GM19467 (cell line): ENCODE measurements at regions not wholly inside any gene's neighbourhood (a gene's known extent, or its start where the extent isn't known, plus 50 kb on each side); places are given as distances from the start of the nearest gene placed in this dataset.

Source experiments
- ATAC-seq: cut with Tn5 transposase; IDR thresholded peaks from one replicate; pipeline ENCODE4 v1.9.1; 2021; ENCODE audit warnings: mild to moderate bottlenecking, moderate library complexity; ENCODE audit not compliant: unreplicated experiment

DNA sequence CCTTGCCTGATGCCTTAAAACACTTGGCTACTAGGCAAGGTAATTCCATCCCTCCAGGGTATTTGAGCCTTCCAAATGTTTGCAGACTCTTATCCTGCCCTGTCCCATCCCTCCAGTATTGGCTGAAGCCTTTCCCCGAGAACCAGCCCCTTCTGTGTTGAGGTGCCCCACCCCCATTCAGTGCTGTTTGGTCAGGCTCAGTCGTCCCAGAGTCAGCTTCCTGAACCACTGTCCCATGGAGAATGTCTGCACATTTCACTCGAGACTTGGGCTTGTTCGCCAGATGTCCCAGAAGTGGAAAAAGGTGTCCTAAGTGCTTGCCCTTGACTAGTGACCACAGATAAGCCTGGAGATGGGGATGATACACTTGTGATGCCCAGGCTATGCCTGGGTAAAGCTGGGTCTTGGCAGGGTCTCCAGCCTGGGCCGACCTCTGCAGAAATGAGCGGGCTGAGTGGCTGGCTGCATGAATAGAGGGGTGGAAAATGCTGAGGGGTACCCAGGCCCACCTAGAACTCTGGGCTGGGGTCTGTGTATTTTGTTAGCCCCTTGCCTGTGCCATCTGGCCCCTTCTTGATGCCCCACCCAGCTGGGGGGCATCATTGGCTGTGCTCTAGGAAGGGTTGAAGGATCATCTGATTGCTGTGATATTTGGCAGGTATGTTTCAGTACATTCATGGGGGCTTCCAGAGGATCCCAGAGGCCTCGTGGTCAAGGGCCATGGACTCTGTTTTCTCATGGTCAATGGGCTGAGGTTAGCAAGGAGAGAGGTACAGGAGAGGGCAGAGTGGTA, 178.4 kb downstream of the MACROH2A1 start:
- no peak for ATAC-seq

DNA sequence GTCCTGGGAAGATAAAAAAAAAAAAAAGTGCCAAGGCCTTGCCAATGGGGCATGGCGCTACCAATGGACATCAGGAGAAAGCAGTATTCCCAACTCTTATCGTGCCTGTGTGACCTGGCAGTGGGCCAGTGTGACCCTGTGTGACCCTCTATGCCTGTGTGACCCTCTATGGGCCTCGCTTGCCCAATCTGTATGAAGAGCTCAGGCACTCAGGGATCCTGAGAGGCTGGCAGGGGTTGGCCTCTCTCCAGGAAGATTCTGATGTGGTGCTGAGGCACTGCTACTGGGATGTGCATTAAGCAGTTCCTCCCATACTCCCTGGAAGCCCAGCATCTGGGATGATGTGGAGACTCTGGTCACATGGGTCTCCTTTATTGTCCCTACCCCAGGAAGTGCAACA, 179.2 kb downstream of the MACROH2A1 start:
- ATAC-seq = no peak

DNA sequence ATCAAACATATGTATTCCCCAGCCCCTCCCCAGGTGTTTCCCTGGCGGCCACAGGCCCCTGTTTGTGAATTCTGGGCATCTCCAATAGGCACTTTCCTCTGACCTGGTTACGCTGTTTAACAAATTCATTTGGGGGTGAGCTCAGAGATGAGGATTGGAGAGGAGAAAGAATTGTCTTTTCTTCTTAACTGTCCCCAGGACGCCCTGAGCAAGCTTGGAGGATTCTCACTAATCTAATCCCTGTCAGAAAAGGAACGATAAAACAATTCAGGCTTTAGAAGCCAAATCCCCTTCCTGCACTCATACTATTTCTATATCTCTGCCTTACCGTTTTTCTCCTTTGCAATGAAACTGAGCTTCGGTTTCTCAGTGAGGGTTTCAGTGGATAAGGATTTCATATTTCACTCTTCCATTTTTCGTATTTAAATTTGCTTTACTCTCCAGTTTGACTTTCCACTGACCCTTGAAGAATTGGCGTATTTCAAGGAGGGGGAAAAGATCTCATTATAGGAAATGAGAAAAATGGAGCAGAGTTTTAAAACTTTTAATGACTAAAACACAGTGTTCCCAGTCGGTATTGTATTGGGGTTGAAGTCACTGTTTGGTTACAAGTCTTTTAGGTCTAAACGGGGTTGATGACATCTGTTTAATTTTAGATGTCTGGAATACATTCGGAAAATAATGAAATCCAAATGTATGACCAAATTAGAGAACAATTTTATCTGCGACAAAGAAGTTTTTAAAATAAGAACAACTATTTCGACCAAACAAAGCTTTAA, 180.1 kb downstream of the MACROH2A1 start:
- ATAC-seq = no peak

DNA sequence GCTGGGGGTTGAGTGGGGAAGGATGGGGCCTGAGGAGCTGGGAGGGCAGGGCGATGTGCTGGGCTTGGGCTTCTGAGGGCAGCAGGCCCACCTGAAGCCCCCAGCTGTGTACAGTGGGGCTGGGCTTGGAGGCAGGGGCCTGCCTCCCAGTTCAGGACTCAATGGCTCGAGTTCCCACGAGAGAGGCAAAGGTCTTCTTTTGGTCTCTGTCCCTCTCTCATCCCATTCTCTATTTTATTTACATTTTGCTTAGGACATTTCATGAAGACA, 180.6 kb downstream of the MACROH2A1 start:
- no peak for ATAC-seq

DNA sequence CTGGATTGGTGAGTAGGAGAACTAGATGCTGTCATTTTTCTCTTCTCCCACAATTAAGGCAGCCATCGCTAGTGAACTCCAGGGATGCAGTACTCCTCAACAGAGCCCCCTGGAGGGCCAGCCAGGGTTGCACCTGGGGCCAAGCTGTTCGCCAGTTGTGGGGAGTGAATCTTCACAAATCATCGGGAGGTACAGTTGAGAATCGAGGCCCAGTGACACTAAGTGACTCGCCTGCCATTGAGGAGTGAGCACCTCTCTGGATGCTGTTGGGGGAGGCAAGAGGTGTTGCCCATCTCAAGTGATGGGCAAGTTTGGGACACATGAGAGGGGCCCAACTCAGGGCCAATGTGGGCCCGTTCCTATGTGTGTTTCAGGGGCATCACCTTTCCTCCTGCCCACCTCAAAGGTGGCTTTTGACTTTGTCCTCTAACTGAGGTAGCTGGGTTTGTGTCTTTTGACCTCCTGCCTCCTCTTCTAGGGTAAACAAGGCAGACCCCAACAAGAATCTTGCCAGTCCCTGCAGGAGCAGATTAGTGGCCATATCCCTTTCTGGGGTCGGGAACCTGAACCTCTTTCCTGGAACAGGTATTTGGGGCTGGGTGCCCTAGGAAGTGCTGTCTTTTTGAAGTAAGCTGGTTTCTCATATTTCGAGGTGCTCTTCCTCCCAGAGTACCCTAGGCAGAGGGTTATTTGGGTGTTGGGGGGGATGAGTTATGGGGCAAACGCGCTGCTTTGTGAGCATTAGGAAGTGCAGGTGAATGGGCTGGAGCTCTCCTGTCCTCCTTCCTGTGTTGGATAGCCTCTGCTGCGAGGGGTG, 181.2 kb downstream of the MACROH2A1 start:
- no peak for ATAC-seq

DNA sequence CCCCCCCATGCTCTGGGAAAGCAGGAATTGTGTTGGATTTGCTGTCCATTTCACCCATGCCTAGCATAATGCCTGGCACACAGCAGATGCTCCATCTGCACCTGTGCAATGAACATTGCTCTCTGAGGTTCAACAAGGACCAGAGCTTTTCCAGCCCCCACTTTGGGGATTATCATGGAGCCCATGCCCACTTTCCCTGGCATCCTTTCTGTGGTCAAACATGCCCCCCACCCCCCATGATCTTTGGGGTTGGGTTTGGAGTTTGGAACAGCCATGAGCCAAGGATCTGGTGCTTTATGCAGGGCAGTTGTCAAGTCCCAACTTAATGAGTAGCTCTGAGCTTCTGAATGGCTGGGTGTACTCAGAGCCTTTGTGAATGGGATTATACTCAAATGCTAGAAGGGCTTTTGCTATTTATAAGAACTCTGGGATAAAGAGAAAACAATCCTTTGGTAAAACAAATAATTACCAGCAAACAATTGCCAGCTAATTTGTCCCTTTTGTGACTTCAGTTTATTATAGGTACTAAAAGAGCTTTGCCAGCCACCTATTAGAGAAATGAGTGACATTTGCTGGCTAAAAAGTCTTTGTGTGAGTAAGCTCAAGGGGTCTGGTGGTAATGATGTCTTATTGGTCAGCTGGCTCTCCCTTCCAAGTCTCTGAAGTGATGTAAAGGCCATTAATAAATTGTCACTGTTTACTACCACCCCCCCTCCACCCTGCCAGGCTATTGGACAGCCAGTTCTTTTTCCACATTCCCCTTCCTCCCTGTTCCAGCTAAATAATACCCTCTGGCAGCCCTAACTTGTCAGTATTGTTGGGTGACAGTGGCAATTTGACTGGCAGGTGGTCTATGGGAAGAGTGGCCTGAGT, 182.3 kb downstream of the MACROH2A1 start:
- ATAC-seq = no peak

DNA sequence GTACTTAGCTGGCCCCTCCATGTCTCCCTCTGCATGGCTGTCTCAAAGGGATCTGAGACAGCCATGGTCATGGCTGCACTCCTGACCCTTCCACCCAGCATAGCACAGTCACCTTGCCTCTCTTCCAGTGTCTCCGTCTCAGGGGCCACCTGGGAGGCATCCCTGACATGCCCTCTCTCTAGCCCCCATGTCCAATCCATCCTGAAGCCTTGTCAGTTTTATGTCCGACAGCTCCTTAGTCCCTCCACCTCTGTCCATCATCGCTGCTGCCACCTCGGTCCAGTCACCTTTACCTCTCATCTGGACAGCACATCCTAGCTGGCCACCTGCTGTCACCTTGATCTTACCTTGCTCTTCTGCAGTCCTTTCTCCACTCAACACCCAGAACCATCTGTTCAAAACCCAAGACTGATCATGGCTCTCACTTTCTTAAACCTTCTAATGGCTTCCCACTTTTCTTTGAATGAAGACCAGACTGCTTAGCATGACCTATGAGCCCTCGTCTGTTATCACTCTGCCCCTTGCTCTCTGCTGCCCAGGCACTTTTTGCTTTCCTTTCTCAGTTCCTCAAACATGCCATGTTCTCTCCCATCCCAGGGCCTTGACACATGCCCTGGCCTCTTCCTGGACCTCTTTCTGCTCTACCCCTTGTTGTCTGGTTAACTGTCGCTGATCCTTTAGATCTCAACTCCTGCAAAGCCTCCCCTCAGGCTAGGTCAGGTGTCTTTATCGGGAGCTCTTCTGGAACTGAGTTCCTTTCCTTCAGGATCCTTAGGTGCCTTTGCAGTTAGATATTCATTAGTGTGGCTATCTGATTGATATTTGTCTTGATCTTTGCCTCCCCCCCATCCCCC, 181.8 kb upstream of the PITX1 start:
- ATAC-seq = no peak

DNA sequence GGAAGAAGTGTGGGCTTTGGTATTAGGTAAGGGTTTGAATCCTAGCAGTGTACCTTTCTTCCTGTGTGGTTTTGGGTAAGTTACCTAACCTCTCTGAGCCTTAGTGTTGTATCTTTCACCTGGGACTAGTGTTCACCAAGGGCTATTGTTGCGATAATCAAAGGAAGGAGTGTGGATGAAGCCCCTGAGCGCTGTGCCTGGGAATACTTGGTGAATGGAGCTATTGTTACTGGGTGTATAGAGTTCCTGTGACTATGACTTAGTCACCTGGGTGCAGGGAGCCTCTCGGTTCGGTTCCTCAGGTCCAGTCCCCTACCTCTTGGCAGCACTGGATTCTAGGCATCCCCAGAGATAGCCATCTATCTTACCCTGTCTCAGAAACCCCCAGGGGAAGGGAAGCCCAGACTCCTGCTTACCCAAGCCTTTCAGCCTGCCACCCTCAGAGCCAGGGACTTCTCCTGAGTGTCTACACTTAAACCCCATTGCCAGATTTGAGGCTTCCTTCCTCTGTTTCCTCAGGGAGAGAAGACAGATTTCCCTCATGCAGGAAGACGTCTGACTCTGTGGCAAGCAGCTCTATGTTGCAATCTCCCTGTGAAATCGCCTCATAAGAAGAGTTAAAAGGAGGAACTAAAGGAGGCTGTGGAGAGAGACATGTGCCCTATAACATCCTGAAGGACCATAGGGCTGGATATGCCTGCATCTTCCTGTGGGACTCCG, 181.0 kb upstream of the PITX1 start:
- ATAC-seq = no peak

DNA sequence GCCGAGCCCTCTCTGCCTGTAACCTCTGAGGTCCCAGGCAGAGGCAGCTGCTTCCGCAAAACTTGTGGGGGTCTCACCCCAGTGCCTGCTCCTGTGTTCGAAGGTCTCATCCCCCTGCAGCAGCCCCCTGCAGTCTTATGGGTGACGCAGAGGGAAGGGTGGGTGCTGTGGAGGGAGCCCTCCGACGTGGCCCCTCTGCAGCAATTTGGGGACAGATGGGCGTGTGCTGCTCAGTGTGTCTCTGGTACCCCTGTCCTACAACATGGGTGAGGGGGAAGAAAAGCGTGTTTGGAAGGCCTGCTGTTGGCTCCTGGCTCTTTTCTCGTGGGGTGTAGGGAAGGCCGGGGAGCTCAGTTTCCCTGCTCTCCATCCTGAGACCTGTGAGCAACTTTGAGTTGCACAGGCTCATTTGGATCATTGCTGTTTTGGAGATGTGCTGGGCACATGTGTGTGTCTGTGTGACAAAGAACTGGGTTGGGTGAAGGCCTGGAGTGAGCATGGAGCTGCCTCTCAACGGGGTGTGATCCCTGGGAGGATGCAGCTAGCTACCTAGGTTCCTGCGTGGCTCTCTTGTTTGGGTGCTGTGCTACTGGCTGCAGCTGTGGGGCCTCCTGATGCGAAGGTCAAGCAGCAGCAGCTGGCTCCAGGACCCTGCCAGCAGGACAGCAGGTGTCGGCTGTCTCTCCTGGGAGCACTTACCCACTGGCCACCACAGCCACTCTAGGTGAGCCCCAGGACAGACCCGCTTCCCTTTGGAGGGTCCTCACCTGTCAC, 179.6 kb upstream of the PITX1 start:
- ATAC-seq = no peak

DNA sequence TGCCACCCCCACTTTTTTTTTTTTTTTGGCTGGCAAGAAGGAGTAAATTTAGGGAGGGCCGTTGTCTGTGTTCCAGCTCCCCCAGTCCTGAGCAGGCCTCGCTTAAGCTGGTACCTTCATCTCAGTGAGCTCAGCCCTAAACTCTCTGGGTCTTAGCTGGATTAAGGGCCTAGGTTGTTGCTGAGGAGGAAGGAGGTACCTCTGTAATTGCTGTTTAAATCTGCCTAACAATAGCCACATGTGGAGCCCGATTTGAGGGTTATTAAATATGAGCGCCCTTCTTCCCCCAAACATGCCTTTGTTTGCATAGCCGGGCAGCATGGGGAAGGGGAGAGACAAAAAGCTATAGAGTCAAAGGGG, 179.0 kb upstream of the PITX1 start:
- ATAC-seq = no peak

DNA sequence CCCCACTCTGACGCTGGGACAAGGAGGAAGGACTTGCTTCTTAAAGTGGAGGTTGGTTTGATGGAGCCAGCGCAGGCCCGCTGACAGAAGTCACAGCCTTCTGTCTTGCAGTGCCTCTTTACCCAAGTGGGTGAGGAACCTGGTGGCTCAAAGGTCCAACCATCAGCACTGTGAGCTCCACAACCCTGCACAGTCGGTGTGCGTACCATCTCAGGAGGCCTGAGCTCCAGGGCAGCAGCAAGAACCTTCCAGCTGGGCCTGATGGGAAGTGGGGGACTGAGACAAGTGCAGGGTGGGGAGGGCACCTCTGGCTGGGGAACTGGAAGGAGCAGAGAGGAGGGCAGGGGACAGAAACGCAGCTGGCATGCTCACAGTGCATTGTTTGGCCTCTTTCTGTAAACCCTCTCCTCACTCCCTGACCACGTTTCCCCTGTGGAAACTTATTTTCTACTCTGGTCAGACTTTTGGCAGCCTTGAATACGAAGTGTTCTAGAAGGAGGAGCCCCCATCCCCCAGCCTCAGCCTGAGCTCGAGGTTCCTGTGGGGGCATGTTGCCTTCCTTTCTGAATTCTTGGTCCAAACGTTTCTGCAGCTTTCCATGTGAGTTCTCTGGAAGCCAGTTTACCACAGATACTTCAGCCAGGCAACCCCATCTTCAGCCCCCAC, 178.5 kb upstream of the PITX1 start:
- no peak for ATAC-seq

DNA sequence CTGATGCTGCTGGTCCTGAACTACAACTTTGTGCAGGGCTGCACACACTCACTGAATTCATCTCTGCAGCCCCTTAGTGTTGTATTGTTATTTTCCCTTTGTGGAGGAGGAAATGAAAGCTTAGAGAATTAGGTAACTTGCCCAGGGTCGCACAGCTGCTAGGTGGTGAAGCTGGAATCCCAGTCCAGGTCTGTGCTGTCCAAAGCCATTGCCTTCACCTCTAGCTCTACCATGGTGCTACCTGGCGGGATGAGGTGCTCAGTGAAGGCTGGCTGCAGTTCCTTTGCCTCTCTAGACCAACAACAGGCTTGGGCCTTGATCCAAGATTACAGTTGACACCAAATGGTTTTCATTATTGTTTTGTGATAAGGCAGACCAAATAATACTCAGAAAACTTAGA, 177.8 kb upstream of the PITX1 start:
- ATAC-seq = no peak

DNA sequence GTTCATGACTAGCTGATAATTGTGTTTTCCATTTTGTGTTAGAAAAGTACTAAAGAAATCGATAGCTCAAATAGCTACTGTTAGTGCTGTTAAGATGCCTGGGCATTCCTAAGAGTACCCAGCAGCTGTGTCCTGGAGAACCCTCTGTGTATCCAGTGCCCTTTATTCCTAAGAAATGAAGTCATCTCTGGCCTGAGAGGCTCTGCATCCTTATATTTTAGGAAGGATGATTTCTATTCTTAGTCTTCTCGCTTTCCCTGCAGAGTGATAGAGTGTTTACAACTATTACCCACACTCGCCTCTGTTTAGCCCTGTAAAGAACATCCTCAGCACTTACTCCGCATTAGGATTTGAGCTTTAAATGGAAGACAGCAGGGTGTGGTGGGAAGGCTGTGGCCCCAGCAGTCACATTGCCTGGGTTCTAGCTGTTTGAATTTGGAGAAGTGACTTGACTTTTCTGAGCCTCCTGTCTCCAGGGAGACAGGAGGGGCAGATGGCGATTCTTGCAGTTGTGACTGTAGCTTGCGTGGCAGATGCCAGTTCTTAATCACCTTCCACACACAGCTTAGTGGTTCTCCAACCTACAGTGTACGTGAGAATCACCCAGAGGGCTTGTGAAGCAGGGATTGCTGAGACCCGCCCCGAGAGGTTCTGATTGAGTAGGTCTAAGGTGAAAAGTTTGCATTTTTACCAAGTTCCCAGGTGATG, 177.2 kb upstream of the PITX1 start:
- no peak for ATAC-seq

DNA sequence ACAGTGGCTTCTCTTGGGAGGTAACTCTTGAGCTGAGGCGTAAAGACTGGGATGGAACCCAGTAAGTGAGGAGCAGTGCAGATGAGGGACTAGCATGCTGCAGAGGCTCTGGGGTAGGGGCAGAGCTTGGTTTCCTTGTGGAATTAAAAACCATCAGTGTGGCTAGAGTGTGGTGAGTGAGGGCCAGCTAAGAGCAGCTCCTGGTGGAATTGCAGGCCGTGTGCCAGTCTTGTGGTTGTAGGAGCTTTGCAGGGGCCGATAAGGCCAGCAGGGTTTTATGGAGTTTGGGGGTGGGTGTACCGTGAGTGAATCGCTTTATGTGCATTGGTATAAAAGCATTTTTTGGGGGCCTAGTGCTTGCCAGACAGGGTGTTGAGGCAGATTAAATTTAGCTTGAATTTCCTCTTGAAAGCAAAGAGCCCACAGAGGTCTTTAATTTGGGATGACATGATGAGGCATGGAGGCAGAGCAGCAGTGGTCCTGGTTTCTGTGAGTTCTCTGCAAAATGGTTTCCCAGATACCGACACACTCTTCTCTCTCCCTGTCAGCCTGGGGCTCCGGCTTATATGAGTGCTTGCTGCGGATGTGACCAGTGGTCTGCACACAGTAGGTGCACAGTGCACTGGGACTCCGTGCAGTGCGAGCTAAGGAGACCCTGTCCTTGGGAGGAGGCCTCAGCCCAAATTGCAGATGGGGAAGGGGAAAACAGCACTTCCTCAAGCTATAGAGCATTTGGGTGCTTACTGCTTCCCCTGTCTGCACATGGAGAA, 176.4 kb upstream of the PITX1 start:
- no peak for ATAC-seq

DNA sequence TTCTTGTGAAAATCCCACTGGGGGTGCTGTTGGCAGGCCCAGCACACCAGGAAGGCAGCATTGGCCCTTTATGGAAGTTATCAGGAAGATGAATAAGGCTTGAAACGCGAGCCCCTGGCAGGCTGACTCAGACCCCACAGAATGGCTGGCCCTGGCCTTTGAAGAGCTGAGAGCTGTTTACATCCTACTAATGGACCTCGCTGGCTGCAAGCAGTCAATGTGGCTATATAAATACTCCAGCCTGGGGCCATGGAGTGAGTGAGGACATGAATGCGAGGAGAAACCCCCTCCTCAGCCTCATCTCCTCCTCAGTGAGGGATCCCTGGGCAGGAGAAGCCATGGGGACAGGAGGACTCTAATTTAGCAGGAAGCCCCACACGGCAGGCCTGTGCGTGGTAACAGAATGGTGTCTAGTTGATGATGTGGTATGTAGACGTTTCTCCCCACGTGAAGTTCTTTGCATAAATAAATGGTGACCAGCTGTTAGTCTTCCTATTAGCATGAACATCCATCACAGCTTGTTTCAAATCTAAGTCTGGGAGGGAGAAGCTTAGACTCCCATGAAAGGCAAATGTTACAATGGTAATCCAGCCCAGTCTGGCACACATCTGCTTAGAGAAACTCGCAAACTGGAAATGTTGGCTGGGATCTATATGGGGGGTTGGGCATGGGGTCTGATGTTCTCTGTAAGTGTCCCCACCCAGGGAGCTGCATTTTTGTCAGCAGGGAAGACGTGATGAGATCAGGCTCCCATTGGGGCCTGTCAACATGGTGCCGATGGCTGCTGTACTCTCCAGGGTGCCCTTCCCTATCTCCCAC, 175.1 kb upstream of the PITX1 start:
- no peak for ATAC-seq

DNA sequence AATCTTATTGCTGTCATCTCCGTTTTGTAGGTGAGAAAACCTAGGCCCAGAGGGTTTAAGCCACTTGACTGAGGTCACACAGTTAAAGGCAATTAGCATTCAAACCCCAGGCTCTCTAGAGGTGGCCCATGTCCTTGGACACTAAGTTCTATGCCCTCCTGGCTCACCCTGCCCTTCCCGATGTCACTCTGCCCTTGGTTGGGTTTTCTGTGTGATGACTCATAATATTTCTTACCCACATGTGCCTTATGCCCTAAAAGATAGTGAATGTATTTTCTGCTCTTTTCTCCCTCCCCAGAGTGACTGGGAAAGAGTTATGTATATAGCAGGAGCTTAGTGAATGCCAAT, 174.5 kb upstream of the PITX1 start:
- no peak for ATAC-seq
